Germinal center (tissue), 1 donor: ENCODE measurements at regions not wholly inside any gene's neighbourhood (a gene's known extent, or its start where the extent isn't known, plus 50 kb on each side); places are given as distances from the start of the nearest gene placed in this dataset.
"Not testable (repeated sequence)": the region's sequence is repeated elsewhere in the genome, so short reads cannot be mapped to it uniquely, and the experiment has no call there.

Source experiments
- DNase-seq: peaks from one replicate; pipeline ENCODE4 v3.0.0; 2012; ENCODE audit warnings: mixed read lengths, low spot score

GRCh38 chr5:33153372-33153771, 287.4 kb upstream of the TARS1 start:
- DNase-seq: no peak

- no peak for DNase-seq
Observed at GRCh38 chr5:33153831-33154230, 286.9 kb upstream of the TARS1 start.

DNA sequence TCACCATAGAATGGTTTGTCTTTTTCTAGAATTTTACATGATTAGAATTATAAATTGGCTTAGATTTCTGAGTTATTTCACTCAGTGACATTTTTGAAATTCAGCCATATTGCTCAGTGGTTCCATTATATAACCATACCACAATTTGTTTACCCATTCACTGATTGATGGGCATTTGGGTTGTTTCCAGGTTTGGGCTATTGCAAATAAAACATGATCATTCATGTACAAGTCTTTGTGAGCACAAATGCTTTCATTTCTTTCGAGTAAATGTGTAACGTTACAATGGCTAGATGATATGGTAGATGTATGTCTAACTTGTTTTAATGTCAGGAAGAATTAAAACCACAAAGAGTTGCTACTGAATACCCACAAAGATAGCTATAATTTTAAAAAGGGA, 279.9 kb upstream of the TARS1 start:
- DNase-seq: no peak

DNA sequence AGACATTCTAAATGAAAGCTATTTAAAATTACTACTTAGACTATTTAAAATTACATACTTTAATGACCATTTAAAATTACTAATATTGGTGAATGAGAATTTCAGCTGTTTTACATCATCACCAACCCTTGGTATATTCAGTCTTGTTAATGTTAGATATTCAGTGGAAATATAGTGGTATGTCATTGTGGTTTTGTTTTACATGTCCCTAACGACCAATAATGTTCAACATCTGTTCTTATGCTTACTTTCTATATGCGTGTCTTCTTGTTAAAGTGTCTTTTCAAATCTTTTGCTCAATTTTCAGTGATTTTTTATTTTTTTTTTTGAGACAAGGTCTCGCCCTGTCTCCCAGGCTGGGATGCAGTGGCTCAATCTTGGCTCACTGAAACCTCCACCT, 279.3 kb upstream of the TARS1 start:
- no peak for DNase-seq

DNA sequence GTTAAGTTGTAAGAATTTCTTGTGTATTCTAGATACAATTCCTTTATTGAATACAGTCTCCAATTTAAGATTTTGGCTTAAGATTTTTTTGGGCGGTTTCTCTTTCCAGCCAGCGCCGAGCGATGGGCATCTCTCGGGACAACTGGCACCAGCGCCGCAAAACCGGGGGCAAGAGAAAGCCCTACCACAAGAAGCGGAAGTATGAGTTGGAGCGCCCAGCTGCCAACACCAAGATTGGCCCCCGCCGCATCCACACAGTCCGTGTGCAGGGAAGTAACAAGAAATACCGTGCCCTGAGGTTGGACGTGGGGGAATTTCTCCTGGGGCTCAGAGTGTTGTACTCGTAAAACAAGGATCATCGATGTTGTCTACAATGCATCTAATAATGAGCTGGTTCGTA, 278.7 kb upstream of the TARS1 start:
- no peak for DNase-seq

DNA sequence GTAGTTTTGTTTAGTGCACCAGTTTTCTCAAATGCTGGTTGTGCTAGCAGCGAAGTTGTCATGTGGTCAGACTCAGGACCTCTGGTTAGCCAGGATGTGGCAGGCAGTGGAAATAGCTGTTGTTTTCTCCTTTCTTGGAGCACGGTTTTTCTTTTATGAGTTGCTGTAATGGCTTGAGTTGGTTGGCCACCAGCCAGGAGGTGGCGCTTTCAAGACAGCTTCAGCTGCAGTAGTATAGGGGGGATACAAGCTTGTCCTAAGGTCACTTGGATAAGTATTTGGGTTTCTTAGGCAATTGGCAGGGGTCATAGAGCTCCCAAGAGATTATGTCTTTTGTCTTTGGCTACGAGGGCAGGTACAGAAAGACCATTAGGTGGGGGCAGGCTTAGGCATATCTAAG, 274.2 kb upstream of the TARS1 start:
- DNase-seq: no peak

GRCh38 chr5:33166948-33167347, 273.8 kb upstream of the TARS1 start:
- no peak for DNase-seq

DNA sequence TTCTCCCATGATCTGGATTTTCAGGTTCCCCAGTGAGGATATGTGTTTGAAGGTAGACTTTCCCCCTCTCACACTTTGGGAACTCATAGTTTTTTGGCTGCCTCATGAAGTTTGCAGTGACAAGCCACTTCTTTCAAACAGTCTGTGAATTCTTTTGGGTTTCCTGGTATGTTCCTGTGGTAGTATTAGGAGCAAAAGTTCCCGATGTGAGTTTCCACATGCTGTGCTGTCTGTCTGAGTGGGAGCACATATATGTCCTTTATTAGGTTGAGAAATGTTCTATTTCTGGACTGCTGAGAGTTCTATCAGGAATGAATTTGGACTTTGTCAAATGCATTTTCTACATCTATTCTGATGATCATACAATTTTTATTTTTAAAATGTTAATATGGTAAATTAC, 273.2 kb upstream of the TARS1 start:
- no peak for DNase-seq

DNA sequence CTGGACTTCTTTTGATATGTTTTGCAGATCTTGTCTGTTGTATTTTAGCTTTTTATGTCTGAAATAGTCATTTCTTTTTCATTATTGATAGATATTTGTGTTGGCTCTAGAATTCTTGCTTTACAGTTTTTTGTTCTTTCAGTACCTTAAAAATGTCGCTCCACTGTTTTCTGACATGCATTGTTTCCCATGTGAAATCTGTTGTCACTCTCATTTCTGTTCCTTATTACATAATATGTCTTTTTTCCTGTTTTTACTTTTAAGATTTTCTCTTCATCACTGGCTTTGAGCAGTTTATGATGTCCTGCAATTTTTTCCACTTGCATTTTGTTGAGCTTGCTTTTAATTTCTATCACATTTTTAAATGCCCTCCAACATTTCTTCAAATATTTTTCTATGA, 270.4 kb upstream of the TARS1 start:
- no peak for DNase-seq

DNA sequence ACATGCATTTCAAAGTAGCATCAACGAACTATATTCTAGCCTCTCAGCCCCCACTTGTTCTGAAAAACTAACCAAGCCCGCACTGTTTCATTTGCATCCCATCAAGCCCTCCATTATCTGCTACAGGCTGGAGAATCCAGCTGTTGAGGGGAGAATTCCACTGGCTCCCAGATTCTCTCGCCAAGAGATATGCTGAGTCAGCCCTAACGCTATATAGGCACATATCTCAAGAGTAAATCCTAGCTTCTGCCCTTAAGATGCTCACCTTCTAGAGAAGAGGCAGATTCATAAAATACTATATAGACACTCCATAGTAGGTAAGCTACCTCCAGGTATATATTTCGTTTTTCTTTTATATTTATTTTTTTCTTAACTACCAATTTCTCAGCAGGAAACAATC, 266.4 kb upstream of the TARS1 start:
- DNase-seq: no peak

DNA sequence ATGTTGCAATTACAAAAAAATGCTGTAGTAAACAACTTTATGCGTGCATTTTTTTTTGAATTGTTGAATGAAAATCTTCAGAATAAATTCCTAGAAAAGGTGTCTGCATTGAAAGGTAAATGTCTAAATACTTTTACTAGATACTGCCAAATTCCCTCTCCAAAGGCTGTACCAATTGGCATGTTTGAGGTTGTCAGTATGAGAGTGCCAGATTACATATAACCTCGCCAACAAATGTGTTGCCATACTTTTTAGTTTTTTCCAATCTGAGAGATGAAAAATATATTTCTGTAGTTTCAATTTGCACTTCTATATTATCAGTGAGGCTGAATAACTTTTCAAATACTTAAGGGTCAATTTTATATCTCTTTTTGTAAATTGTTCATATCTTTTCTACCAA, 261.5 kb upstream of the TARS1 start:
- no peak for DNase-seq

DNA sequence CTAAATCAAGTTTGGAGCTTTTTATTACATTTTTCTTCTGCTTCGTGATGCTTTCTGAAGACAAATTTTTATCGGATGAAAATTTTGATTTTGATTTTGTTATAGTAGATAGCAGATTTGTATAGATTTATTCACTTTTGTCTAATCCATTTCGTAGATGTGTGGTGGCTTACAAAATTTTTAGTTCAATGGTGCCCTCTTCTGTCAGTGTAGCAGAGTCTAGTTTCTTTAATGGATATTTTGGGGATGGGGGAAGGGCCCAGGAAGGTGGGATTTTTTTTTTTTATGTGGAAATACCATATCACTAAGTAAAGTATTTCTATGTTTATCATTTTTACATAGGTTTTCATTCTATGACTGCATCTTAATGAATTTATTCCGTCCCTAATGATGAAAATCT, 259.9 kb upstream of the TARS1 start:
- no peak for DNase-seq

DNA sequence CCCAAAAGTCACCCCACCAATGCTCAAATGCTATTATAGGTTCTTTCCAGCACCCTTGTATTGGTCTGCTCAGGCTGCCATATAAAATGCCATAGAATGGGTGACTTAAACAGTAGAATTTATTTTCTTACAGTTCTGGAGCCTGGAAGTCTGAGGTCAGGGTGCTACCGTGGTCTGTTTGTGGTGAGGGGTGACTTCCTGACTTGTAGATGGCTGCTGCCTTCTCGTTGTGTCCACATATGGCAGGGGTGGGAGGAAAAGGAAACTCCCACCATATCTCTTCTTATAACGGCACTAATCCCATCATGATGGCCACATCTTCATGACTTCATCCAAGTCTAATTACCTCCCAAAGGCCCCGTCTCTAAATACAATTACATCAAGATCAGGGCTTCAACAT, 257.8 kb upstream of the TARS1 start:
- DNase-seq: no peak

DNA sequence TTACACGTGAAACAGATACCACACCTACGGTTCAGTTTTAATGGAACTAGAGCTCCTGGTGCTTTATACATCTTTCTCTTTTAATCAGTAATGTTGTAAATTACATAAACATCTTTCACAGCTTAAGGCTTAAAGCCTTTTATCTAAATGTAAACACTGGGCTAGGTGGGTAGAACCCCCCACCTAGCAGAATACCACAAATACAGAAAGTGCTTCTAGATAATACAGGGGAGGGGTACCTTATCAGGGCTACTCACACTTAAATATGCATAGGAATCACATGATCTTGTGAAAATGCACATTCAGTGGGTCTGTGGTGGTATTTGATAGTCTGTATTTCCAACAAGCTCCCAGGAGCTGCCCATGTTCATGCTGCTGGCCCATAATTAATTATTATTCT, 256.4 kb upstream of the TARS1 start:
- DNase-seq: no peak

GRCh38 chr5:33188089-33188488, 252.7 kb upstream of the TARS1 start:
- DNase-seq: no peak

- DNase-seq: no peak
Observed at GRCh38 chr5:33194914-33195313, 245.9 kb upstream of the TARS1 start.

GRCh38 chr5:33195431-33196165, 245.2 kb upstream of the TARS1 start:
- DNase-seq: no peak

DNA sequence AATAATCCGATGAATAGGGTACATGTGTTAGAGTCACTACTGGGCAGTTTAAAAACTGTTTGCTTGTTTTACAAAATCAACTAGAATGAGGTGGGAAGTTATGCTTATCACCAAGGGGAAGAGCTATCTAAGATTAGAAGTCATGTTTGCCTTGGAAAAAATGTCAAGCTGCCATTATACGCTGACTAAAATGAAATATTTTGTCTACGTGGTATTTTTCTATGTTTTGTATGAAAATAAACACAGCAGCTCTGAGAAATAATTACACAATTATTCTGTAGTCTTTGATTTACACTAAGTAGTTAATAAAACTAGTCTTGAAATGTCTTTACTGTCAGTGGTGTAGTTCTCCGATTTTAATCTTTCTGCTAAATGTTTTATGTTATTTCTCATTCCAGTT, 241.9 kb upstream of the TARS1 start:
- no peak for DNase-seq

DNA sequence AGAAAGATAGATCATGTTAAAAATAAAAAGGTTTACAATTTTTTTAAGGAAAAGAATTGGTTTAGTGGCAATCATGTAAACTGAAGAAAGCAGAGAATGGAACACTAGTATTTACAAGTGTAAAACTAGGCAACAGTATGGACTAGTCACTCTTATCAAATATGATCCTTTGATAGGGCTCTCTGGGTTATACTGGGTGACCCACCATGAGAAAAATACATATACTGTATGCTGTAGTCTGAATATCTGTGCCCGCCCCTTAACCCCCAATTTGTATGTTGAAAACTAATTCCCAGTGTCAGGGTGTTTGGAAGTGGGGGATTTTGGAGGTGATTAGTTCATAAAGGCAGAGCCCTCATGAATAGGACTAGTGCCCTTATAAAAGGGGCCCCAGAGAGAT, 236.8 kb upstream of the TARS1 start:
- no peak for DNase-seq

DNA sequence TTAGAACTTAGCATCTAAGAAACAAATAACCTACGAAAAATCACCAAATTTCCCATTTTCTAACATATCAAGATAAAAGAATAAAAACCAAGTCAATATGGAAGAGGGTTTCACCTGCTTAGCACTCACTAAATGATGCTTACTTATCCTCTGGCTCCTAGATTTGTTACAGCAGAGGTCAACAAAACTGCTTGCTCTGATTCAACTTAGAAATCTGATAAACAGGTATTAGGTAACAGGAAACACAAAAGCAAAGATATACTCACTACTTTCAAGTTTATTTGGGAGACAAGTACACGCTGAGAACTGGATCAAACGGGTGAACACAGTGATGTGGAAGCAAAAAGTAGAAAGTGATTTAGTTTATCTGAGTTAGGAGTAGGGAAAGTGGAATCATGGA, 235.7 kb upstream of the TARS1 start:
- DNase-seq: no peak

- no peak for DNase-seq
Observed at GRCh38 chr5:33205727-33206410, 234.9 kb upstream of the TARS1 start.

- no peak for DNase-seq
Observed at GRCh38 chr5:33206962-33207506, 233.7 kb upstream of the TARS1 start.

DNA sequence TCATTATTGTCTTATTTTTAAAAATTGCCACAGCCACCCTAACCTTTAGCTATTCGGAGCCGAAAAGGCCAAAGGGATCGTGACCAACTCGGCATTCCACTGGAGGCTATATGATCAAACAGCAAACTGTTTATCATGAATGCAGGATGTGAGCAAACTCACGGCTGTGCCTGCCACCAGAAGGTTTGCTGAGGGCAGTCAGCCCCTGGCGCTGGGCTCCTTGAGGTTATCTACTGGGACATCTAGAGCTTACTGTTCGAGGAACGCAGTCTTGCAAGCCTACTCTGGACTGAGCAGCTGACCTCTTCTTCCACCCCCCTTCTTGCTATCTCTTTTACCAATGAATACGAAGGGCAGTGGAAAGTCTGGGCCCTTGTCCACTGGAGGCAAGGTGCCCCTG, 231.5 kb upstream of the TARS1 start:
- no peak for DNase-seq

GRCh38 chr5:33210221-33210620, 230.5 kb upstream of the TARS1 start:
- DNase-seq: not testable (repeated sequence)
